Dedifferentiated amniotic fluid mesenchymal stem cell (primary cell): ENCODE measurements at regions not wholly inside any gene's neighbourhood (a gene's known extent, or its start where the extent isn't known, plus 50 kb on each side); places are given as distances from the start of the nearest gene placed in this dataset.

ENCODE experiments used
- DNase-seq: peaks from one replicate; pipeline ENCODE4 v3.0.0-alpha.2; 2016; ENCODE audit errors: extremely low spot score

DNA sequence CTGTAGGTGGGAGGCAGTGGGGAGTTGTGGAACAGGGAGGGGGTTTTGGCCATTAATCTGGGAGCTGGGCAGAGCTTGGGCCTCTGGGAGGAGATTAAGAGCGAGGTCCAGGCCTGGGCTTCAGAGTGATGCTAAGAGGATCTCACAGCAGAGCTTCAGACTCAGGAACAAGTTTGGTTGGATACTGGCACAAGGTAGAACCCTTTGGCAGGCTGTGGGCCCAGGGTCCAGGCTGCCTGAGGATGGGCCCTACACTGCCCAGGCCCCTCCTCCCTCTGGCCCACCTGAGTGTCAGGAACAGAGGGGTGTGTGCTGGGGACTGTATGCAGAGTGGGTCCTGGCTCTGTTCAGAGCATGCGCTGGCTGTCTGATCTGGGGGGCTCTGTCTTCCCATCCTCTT, 334.9 kb downstream of the CYP26B1 start:
- no peak for DNase-seq

DNA sequence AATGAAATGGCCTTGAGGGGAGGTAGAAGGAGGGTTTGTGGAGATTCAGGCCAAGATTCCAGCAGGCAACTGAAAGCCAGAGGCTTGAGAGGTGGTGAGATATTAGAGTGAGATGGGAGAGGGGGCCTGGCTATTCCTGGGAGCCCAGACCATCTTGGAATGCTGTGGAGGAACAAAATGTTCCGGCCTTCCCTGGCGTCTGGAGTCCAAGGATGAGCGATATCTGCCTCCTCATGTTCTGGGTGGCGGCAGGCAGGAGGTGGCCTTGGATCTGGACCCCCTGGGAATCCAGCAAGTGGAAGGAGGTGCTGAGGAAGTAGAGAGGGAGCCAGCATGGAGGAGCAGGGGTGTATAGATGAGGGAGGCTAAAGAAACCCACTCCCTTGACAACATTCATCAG, 335.9 kb downstream of the CYP26B1 start:
- DNase-seq = no peak

DNA sequence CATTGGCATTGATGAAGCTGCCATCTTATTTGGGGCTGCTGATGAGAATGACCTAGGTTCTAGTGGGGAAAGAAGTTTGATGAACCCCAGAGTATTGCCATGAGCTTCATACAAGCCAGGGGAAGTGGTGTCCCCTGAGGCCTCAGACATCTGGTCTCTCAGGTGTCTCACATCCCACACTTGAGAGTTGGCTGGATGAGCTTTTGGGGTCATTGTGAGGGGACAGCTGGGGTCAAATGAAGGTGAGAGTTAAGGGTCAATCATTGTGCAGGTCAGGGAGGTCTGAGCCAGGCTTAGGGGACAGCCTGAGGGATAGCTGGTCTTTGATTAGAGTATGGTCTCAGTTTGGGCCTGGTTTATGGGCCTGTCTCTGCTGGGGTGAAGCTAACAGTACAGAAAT, 336.5 kb downstream of the CYP26B1 start:
- DNase-seq = no peak

DNA sequence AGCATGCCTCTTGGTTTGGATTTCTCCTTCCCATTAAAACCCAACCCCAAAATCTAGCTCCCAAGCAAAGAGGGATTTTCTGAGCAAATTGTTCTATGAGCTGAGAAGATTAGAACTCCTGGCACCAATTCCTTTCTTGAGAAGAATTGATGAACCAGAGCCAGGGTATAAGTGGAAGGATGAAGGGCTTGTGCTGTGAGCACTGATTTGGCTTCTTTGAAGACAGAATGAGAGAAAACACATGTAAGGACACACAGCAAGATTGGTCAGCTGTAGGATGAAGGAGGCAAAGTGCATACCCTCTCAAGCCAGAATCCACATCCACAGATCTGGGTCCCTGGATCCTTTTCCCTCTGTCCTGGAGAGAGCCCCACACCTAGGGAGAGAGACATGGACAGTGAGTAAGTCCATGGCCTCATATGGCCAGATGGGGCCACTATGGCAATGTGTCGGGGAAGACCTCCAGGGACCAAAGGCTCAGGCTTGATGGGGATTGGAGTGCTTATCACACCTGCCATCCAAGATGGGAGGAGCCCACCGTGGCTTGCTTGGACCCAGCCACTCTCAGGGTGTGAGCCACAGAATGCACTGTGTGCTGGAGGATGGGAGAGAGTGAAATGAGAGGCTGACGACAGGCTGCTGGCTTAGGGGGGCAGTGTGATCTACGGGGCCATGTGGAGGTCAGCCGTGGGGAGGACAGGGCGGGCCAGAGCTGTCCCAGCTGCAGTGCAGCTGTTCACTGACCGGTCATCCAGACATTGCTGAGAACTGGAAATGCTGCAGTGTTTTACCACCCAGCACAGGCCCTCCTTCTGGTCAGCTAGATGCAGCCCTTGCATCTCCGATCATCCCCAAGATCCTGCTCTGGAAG, 339.8 kb downstream of the CYP26B1 start:
- no peak for DNase-seq

DNA sequence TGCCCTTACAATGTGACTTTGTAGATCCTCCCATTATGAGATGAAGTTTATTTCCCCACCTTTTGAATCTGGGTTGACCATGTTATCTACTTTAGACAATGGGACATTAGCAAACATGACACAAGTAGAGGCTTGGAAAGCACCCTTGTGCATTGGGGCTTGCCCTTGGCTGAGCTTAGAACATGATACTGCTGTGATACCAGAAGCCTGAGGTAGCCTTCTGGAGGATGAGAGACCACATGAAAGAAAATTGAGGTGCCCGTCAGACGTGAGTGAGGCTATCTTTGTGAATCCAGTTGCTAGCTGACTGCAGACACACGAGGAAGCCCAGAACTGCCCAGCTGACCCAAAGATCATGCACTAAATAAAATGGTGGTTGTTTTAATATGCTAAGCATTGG, 341.2 kb downstream of the CYP26B1 start:
- no peak for DNase-seq

DNA sequence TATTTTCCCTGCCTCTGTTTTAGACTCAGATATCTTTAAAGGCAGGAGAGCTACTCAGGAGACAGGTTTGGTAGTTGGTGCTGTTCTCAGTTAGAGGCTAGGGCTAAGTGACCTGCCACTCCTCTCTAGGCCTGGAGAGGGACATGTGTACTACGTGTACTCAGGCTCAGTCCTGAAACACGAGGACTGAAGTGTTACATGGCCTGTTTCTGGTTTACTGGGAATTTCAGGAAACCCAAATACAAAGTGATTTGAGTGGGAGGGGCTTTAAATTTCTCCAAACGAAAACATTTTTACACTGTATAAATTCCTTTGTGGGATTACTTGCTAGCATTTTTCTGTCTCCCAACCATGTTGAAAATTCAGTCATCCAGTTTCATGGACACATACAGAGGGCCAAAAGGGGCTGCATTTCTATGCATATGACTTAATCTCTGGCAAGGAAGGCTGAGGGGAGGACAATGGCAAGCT, 343.3 kb downstream of the CYP26B1 start:
- DNase-seq = peak; percentile 54

DNA sequence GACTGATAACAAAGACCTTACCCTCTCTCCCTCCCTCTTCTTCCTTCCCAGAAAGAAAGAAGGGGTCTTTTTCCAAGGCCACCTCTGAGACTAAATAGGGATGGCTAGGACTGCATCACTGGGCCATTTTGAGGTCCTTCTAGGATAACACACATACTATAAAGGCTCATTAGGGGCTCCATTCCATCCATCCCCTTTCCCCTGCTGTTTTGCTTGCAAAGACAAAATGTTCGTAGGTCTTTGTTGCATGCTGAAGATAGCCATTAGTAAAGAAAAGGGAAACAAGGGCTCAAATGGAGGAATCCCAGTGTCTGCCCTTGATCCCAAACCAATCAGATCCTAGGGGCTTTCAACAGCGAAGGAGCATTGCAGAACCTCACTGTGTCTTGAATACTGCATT, 344.3 kb downstream of the CYP26B1 start:
- DNase-seq = no peak

DNA sequence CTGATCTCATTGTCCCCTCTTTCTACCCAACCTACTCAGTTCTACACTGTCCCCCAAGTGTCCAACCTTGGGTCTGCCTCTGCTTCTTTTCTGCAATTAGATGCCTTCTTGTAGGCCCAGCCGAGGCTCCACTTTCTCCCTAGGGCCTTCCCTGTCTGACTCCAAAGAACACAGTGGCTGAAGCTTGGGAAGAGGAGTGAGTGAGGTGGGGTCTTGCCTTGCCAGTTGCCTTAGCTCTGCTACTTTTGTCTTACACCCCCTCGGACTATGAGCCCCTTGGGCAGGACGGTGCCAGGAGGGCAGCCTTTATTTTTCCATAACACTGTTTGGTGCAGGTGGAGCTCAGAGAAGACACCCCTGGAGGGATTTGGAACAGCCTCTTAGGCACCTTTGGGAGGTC, 345.1 kb downstream of the CYP26B1 start:
- no peak for DNase-seq

DNA sequence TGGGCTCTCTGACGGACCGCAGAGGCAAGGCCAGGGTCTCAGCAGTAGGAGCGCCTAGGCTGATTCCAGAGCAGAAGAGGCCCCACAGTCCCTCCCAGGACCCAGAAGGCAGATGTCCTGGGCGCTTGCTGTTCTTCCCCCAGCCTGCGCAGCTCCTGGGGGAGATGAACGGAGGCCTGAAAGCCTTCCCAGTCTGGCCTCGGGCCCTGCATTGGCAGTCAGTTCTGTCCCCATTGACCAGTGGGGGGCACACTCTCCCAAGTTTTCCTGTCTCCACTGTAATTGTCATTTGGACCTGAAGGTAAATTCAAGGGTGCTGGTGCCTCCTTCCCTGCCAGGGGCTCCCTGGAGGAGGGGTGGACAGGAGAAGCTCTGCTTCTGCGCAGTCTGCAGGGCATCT, 345.7 kb downstream of the CYP26B1 start:
- DNase-seq = peak; percentile 38

DNA sequence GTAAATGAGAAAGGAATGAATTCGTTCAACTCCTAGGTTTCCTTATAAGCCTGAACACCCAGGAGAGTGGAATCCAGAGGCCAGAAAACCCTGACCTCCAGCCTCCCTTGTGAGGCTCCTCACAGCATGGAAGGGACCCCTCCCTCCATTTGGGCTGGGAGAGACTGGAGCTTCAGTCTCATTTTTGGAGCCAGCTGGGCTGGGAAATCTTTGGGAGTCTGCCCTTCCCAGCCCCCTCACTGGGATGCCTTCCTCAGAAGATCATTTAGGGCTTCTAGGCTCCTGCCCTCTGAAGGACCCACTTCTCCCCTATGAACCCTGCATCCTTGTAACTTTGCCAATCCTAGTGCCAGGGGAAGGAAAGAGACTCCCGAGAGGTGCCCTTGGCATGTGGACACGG, 346.1 kb downstream of the CYP26B1 start:
- no peak for DNase-seq

DNA sequence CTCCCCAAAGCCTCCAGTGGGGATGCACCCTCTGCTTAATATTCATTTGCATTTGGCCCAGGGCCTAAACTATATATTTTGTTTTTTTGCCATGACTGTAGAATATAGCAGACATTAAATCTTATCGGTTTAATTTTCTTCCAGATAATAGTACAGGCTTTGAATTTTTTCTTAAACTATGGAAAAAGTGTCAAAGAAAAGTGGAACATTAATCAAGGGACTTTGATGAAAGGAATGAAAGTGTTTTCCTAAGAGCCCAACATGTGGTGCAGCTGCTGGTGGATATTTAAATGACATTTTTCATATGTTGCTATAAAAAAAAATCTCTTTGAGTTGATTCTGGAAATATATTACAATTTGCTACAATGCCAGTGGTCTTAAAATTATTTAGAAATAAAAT, 346.8 kb downstream of the CYP26B1 start:
- DNase-seq = no peak

DNA sequence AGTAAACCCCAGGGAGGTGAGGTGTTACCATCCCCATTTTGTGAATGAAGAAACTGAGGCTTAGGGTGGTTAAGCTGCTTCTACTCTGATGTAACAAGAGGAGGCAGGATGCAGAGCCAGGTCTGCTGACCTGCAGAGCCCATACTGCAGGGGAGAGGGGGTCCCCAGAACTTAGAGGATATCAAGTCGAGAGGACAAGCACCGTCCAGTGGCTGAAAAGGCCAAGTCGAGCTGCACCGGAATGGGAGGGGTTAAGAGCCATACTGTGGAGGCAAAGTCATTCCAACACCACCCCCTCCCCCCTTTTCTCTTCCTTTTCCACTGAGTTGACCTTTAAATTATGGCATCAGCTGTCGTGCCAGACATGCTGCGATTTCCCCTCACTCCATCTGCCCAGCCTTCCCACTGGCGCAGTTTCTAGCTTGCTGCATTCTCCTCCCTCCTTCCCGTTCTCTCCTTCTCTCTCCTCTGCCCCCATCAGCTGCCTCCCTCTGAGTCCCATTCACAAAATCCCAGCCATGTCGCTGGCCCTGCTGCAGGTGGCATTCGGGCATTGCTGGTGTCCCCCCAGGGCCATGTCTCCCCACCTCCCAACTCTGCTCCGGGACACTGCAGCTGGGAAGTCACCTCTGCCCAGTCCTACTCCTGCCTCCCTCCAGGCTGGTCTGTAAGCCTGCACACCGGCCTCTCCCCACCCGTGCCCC, 346.9 kb downstream of the DYSF start:
- no peak for DNase-seq

DNA sequence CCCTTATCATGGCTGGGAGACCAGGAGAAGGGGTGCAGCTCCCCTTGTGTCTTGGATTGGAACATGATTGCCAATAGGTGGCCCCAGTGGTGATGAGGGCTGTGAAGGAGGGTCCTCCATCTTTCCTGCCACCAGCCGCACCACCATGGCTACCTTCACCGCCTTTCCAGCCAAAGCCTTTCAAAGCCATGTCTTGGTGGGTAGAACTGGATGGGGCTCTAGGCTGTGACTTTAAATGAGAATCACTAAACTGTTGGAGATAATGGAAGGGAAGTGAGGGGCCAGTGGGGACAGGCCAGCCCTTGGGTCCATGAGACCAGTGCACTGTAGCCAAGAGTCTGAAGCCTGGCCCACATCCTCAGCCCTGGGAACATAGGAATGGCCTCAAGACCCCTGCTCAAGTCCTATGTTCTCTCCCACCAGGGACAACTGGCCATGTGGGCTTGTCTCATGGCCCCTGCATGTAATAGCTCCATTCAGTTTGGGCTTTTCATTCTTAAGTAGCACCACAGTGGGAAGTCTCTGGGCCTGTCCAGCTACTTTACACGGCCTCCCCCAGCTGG, 345.7 kb downstream of the DYSF start:
- no peak for DNase-seq

DNA sequence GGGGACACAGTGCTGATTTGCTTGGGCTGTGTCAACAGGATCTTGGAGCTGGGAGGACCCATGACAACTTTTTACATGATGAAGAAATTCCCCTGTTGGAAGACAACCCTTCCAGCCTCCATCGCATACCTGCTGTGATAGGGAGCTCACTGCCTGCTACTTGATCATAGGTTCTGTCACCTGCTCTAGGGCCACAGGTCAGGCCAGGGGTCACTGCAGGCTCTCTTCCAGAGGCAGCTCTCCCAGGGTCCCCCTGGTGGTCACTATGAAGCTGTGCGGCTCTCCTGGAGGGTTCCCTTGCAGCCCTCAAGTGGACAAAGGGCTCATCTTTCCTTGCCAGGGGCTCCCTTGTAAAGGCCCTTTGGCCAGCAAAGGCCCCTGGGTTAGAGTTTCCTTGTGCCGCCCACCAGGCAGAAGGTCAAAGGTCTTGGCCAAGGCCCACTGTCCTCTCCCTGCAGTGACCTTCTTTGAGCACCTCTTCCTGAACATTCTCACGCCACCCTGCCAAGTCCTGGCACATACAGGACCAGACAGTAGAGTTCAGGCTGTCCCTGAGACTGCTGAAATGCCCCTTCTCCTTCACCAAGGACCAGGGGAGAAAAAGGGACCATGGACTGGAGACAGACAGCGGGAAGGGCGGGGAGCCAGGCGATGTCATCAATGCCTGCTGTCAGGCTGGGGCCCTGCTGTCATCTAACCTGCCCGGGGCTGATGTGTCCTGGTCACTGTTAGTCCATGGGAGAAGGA, 345.1 kb downstream of the DYSF start:
- no peak for DNase-seq

DNA sequence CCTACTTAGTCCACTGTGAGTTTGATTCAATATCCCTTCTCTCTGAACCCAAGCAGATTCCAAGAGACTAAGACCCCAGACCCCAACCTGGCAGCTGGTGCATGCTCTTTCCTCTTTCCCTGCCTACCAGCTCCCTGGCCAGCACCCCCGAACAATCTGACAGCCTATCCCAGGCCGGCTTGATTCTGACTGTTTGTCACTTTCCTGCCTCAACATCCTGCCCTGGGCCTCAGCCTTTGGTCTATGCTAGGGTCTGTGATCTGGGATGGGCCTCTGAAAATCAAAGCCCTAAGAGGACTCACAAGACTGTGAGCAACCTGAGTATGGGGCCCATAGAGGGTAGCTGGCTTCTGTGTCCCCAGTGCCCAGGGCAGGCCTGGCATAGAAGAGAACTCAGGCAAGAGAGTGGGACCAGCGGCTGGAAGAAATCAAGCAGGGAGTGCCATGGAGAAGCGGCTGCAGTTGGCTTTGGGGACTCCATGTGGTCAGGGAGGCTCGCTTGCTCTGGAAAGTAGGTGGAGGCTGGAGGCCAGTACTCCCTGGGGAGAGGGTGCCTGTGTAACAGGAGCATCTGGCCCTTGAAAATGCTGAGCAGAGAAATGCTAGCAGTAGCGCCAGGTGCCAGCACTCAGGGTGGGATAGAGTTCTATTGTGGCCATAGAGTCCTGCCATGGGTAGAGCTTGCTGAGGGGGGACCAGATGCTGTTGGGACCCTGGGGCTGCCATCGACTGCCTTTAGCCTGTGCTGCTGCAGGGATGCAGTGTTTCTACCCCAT, 343.9 kb downstream of the DYSF start:
- no peak for DNase-seq

DNA sequence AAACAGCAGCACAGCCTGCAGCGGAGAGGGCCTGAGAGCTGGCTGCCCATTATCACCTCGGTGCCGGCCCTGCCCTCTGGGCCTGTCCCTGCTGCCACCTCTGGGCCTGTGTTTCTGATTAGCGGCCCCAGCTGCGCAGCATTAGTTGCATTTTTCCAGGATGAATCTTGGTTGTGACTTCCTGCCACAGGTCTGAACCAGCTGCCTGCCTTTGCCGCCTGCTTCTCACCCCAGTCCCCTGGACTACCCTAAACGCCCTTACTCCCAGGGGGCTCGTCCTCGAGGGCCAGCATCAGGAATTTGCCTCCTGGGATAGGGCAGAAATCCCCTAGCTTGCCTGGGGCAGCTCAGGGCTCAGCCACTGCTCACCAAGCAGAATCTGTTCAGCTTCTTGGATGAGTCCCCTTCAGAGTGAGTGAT, 342.8 kb downstream of the DYSF start:
- DNase-seq = peak; percentile 22

DNA sequence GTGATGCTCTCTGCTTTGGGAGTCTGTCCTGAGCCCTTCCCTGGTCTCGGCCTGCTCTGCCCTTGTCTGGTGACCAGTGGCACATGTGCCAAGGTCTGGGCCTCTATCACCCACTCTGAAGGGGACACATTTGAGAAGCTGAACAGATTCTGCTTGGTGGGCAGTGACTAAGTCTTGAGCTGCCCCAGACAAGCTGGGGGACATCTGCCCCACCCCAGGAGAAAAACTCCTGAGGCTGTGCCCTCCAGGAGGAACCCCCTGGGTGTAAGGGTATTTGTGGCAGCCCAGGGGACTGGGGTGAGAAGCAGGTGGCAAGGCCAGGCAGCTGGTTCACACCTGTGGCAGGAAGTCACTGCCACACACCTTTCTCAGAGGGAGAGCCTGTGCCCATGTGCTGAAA, 342.1 kb downstream of the DYSF start:
- DNase-seq = no peak

DNA sequence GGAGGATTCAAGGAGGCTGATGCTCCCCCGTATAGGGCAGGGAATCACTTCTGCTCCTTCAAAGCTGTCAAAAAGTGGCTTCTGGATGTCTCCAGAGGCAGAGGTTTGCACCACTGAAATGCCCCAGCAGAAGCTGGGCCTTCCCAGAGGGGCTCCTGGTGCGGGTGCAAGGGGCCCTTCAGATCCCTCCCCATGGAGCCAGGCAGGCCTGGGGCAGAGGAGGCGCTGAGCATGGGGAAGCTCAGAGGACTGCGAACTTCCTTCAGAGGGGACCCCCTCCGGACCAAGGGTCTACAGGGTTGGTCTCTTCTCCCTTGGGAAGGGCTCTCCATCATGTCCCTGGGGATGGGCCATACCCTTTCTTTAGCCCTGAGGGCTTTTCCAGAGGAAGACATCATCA, 341.2 kb downstream of the DYSF start:
- no peak for DNase-seq

DNA sequence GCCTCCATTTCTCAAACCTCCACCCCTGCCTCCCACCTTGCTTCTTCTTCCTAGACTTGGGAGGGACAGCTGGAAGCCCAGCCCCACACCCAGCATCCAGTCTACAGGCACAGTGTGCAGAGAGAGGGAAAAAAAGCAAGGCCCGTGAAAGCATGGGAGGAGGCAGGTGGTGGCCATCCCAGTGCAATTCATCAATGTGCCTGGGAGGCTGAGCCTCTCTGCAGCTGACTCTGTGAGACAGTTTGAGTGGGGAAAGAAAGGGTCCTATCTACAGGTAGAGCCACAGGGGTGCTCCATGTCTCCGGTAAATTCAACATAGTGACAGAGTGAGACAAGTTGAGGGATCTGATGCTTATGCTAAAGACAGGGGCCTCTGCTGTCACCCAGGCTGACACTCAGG, 340.6 kb downstream of the DYSF start:
- no peak for DNase-seq

DNA sequence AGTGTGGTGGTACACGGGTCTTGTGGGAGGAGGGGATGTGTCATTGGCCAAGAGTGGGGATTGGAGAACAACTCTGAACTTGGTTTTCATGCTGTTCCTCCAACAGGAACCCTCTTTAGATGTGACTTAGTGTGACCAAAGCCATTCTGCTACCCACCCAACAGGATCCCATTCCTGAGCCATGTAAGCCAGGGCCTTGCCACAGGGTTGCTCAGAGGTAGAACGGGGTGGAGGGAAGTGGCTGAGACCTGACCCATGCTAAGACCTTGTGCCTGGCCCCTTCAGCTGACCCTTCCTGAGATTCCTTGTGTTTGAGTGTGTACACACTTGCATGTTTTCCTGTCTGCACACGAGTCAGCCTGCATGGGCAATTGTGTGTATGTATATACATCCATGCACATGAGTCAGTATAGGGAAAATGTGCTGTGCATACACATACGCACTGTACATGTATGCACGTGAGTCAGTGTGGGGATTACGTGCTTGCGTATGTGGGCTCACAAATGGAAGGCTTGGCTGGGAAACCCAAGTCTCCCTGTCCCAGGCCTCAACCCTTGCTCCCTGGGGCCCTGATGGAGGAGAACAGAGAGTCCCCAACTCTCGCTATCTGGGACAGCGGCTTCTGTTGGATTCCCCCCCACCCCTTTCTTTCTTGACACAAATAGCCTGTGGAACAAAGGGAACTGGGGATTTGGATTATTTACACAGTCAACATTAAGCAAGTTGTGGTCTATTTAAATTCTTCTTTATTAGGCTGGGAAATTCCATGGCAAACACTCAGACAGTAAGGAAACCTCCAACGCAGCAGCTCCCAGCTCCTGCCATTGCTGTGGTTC, 339.8 kb downstream of the DYSF start:
- DNase-seq = no peak
